Caco-2 (cell line): ENCODE measurements at regions not wholly inside any gene's neighbourhood (a gene's known extent, or its start where the extent isn't known, plus 50 kb on each side); places are given as distances from the start of the nearest gene placed in this dataset.

Experiments used
- BruUV-seq: library from RNA; stranded (reverse); fragments of 400-500 nt; replicated peaks from 2 replicates; lab custom pipeline; 2021; lab: Mats Ljungman, UMichigan
- CTCF ChIA-PET: fragments of 300-600 bp; sonication (Branson Sonifier 250); formaldehyde crosslinking; loops from one replicate; lab custom pipeline; 2022; ENCODE audit warnings: antibody characterized with exemption; lab: Charles Lee
- POLR2A ChIA-PET: fragments of 300-600 bp; sonication (Branson Sonifier 250); formaldehyde crosslinking; loops from one replicate; lab custom pipeline; 2022; ENCODE audit warnings: antibody characterized with exemption; lab: Charles Lee
- DNase-seq, 2 experiments: peaks; one replicate each; pipeline versions ENCODE4 v3.0.0 to v3.0.0-alpha.2; 2020 to 2022
- H3K27me3 ChIP-seq: replicated peaks from 2 replicates; pipeline ENCODE4 v1.6.0; 2011; ENCODE audit warnings: low read length; ENCODE audit not compliant: control insufficient read depth, insufficient read depth
- H3K36me3 ChIP-seq: 2 replicates; pipeline ENCODE4 v1.5.1; 2011; ENCODE audit warnings: low read length; ENCODE audit not compliant: control insufficient read depth, insufficient read depth
- H3K4me1 ChIP-seq: fragments of 250-450 bp; sonication (Bioruptor Pico); 2 replicates; pipeline ENCODE4 v1.5.1; 2020; ENCODE audit warnings: mild to moderate bottlenecking
- H3K4me3 ChIP-seq: 2 replicates; pipeline ENCODE4 v1.5.1; 2011; ENCODE audit warnings: low read depth, mild to moderate bottlenecking, control low read depth, low read length
- H3K9me3 ChIP-seq: fragments of 250-450 bp; sonication (Bioruptor Pico); 2 replicates; pipeline ENCODE4 v1.5.1; 2020; ENCODE audit warnings: mild to moderate bottlenecking, moderate library complexity
- H3K27ac Mint-ChIP-seq: one replicate; pipeline ENCODE4 v1.8.0; 2022; ENCODE audit warnings: mixed read lengths; ENCODE audit not compliant: unreplicated experiment
- H3K27me3 Mint-ChIP-seq: one replicate; pipeline ENCODE4 v1.8.0; 2022; ENCODE audit warnings: mixed read lengths; ENCODE audit not compliant: insufficient read depth, unreplicated experiment
- H3K36me3 Mint-ChIP-seq: one replicate; pipeline ENCODE4 v1.8.0; 2022; ENCODE audit warnings: mild to moderate bottlenecking, mixed read lengths; ENCODE audit not compliant: insufficient read depth, unreplicated experiment
- H3K4me1 Mint-ChIP-seq: one replicate; pipeline ENCODE4 v1.8.0; 2022; ENCODE audit warnings: low read depth, mixed read lengths; ENCODE audit not compliant: unreplicated experiment
- H3K4me3 Mint-ChIP-seq: one replicate; pipeline ENCODE4 v1.8.0; 2022; ENCODE audit warnings: mild to moderate bottlenecking, moderate library complexity, mixed read lengths; ENCODE audit not compliant: unreplicated experiment
- H3K9me3 Mint-ChIP-seq: one replicate; pipeline ENCODE4 v1.8.0; 2022; ENCODE audit warnings: mixed read lengths; ENCODE audit not compliant: unreplicated experiment
- CTCF ChIP-seq, 2 experiments: fragments of 200-600 bp in 1 of 2; IDR thresholded peaks; 1 replicate in 1 of 2; 2 replicates in 1 of 2; pipeline versions ENCODE4 v1.5.1 to v1.8.0; 2011 to 2022; ENCODE audit warnings: antibody characterized with exemption in 1 of 2, control low read depth in 1 of 2, inconsistent platforms in 1 of 2, low read depth in 1 of 2, low read length in 1 of 2, mild to moderate bottlenecking in 1 of 2, moderate library complexity in 1 of 2; ENCODE audit not compliant: insufficient read depth in 1 of 2, severe bottlenecking in 1 of 2, unreplicated experiment in 1 of 2
- intact Hi-C: fragments of 100-400 bp; cut with micrococcal nuclease; formaldehyde crosslinking; loops from one replicate; pipeline ENCODE4 v1.10.0; 2022; ENCODE audit not compliant: unreplicated experiment

- TF ChIP-seq CTCF (IDR thresholded peaks at IDR 0.05; ENCODE audit: insufficient read depth in 1 of 2, low read depth in 1 of 2, low read length in 1 of 2, severe bottlenecking in 1 of 2, unreplicated experiment in 1 of 2): no peak
- H3K4me1 Mint-ChIP-seq: no peaks in the 10 kb centered on the region
- Histone ChIP-seq H3K36me3 (no peaks in the 10 kb centered on the region), H3K4me3 (no peak overlapping the region), H3K27me3 (no peaks in the 10 kb centered on the region), H3K4me1 (0 out of 2 replicates have a peak, but pooled peaks cover 4% of the 10 kb centered on the region), H3K9me3 (no peaks in the 10 kb centered on the region)
- H3K27me3 Mint-ChIP-seq: no peaks in the 10 kb centered on the region
- H3K9me3 Mint-ChIP-seq: peaks cover 9% of the 10 kb centered on the region
- POLR2A ChIA-PET: no interaction called here
- no TSS peak for BruUV-seq
- CTCF ChIA-PET: no interaction called here
- no peak overlapping the region for H3K27ac Mint-ChIP-seq
- H3K36me3 Mint-ChIP-seq: no peaks in the 10 kb centered on the region
- intact Hi-C loops: no loop called here
- H3K4me3 Mint-ChIP-seq: no peak overlapping the region
- no peak for DNase-seq
Observed at GRCh38 chr6:81682858-81683620, 69.4 kb downstream of the TENT5A start.

- CTCF ChIA-PET: no interaction called here
- Mint-ChIP-seq H3K27ac (no peak overlapping the region), H3K27me3 (no peaks in the 10 kb centered on the region), H3K4me1 (no peaks in the 10 kb centered on the region), H3K4me3 (no peak overlapping the region), H3K9me3 (peaks cover 9% of the 10 kb centered on the region), H3K36me3 (no peaks in the 10 kb centered on the region)
- Histone ChIP-seq H3K4me3 (no peak overlapping the region), H3K9me3 (no peaks in the 10 kb centered on the region), H3K27me3 (no peaks in the 10 kb centered on the region), H3K36me3 (no peaks in the 10 kb centered on the region), H3K4me1 (0 out of 2 replicates have a peak, but pooled peaks cover 4% of the 10 kb centered on the region)
- no peak for TF ChIP-seq CTCF (IDR thresholded peaks at IDR 0.05; ENCODE audit: insufficient read depth in 1 of 2, low read depth in 1 of 2, low read length in 1 of 2, severe bottlenecking in 1 of 2, unreplicated experiment in 1 of 2)
- intact Hi-C loops: no loop called here
- POLR2A ChIA-PET: no interaction called here
- no peak for DNase-seq
- BruUV-seq: no TSS peak
Observed at GRCh38 chr6:81682235-81682795, 70.2 kb downstream of the TENT5A start.

- no TSS peak for BruUV-seq
- POLR2A ChIA-PET: no interaction called here
- H3K36me3 Mint-ChIP-seq: no peaks in the 10 kb centered on the region
- intact Hi-C loops: no loop called here
- H3K9me3 Mint-ChIP-seq: peaks cover 10% of the 10 kb centered on the region
- no peak for TF ChIP-seq CTCF (IDR thresholded peaks at IDR 0.05; ENCODE audit: insufficient read depth in 1 of 2, low read depth in 1 of 2, low read length in 1 of 2, severe bottlenecking in 1 of 2, unreplicated experiment in 1 of 2)
- DNase-seq: no peak
- Histone ChIP-seq H3K4me3 (no peak overlapping the region), H3K4me1 (no peaks in the 10 kb centered on the region), H3K36me3 (no peaks in the 10 kb centered on the region), H3K9me3 (no peaks in the 10 kb centered on the region), H3K27me3 (no peaks in the 10 kb centered on the region)
- no peak overlapping the region for H3K27ac Mint-ChIP-seq
- CTCF ChIA-PET: no interaction called here
- no peaks in the 10 kb centered on the region for H3K4me1 Mint-ChIP-seq
- H3K4me3 Mint-ChIP-seq: no peak overlapping the region
- H3K27me3 Mint-ChIP-seq: no peaks in the 10 kb centered on the region
Observed at GRCh38 chr6:81669445-81669844, 83.0 kb downstream of the TENT5A start.
